NCI-H146 treated with DMSO at 0.1 percent for 48 hours (cell line): ENCODE measurements at regions not wholly inside any gene's neighbourhood (a gene's known extent, or its start where the extent isn't known, plus 50 kb on each side); places are given as distances from the start of the nearest gene placed in this dataset.
A peak's percentile ranks its signal among the peaks of the same experiment; 100 is the strongest.
"Not testable (repeated sequence)": the region's sequence is repeated elsewhere in the genome, so short reads cannot be mapped to it uniquely, and the experiment has no call there.

Experiments used
- DNase-seq: peaks from one replicate; lab custom pipeline; 2025; ENCODE audit not compliant: unreplicated experiment; lab: John Stamatoyannopoulos, UW

GRCh38 chr5:52148679-52149078 lies 639.0 kb upstream of the ITGA1 start:
- DNase-seq, result no peak

GRCh38 chr5:52150501-52150900 lies 637.2 kb upstream of the ITGA1 start:
- peak; percentile 69 for DNase-seq

GRCh38 chr5:52156809-52157208 lies 630.9 kb upstream of the ITGA1 start:
- DNase-seq, result not testable (repeated sequence)

GRCh38 chr5:52165806-52166205 lies 621.9 kb upstream of the ITGA1 start:
- not testable (repeated sequence) for DNase-seq

- no peak for DNase-seq
Measured at GRCh38 chr5:52173133-52173532, 614.6 kb upstream of the ITGA1 start.

- no peak for DNase-seq
Measured at GRCh38 chr5:52177193-52177592, 610.5 kb upstream of the ITGA1 start.

GRCh38 chr5:52181403-52181802 lies 606.3 kb upstream of the ITGA1 start:
- no peak for DNase-seq

- no peak for DNase-seq
Measured at GRCh38 chr5:52190737-52191136, 597.0 kb upstream of the ITGA1 start.

GRCh38 chr5:52199833-52200232 lies 587.9 kb upstream of the ITGA1 start:
- no peak for DNase-seq

GRCh38 chr5:52202256-52202655 lies 585.5 kb upstream of the ITGA1 start:
- no peak for DNase-seq

GRCh38 chr5:52204310-52204709 lies 583.4 kb upstream of the ITGA1 start:
- no peak for DNase-seq
